NCI-H345 (cell line): ENCODE measurements at regions not wholly inside any gene's neighbourhood (a gene's known extent, or its start where the extent isn't known, plus 50 kb on each side); places are given as distances from the start of the nearest gene placed in this dataset.
"Not testable (repeated sequence)": the region's sequence is repeated elsewhere in the genome, so short reads cannot be mapped to it uniquely, and the experiment has no call there.

ENCODE experiments used
- DNase-seq: peaks from one replicate; lab custom pipeline; 2025; lab: John Stamatoyannopoulos, UW

DNA sequence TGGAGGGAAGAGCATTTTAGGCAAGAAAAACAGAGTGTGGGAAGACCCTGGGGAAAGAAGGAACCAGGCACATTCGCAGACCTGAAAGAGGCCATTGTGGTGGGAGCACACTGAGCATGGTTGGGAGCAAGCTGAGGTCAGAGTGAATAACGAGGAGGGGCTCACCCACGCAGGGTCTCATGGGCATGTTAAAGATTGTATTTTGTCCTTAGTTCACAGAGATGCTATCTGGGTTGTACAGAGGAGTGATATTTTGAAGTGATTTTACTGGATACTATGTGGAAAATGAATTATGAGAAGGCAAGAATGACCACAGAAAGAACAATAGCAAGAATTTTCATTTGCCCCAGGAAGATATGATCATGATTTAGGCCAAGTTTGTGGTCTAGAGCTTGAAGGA, 578.3 kb upstream of the NR5A2 start:
- no peak for DNase-seq

DNA sequence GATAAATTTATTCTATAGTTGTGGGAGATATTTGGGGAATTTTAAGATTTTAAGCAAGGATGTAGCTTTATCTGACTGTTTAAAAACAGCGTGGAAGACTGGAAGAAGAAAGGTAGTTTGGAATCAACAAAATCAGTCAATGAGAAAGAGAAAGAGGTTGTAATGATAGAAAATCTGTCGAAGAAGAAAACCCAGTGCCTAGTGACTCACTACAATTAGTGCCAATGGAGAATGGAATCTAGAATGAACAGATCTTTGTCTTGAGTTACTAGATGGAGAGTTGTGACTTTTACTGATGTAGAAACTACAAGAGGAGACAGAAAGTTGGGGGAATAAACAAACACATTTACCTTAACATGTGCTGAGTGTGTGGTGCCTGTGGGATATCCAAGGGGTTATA, 577.8 kb upstream of the NR5A2 start:
- DNase-seq, result no peak

DNA sequence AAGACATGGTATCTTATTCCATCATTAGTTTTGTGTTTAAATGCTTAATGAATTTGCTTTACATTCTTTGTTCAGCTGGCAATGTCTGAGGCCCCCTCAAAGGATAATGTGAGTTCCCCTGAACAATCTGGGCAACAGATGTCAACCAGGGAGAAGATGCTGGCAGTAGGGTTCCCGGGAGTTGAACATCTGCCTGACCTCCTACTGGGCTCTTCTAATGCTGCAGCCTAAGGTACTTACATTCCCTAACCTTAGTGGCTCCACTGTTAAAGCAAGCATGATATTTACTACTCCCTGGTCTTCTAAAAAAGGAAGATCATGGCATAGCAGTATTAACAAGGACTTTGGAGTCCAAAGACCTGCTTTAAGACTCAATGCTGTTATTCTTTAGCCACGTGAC, 574.9 kb upstream of the NR5A2 start:
- DNase-seq, result no peak

DNA sequence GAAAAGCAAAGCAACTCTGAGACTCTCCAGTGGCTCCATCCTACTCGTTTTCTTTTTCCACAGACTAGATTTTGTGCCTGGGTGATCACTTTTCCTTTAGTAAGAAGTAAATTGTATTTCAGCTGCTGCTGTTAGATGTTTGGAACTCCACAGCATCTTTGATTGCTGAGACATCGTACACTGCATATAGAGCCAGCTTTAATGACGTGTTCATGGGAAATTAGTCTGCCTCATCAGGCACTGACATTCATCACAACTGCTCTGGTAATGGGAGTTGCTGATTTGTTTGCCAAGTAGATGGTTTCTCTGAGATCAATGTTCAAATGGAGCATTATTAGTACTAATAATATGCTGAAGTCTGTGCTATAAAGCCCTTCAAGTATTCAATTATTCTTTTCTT, 573.8 kb upstream of the NR5A2 start:
- DNase-seq, result no peak

DNA sequence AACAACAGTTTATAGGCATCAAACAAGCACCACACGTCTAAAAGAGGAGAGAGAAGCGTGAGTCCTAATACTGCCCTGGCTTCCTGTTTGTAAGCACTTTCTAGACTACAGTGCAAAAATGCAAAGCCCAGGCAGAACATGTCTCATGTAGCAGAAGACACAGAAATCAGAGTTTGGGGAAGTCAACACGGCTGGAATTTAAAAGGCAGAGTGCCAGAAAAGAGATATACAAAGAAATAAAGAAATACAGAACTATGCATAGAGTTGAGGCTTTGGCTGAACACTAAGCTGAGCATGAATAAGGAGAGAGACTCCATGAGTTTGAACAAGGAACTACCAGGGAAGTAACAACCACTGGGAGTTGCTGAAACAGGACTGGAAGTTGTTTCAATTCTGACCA, 566.6 kb upstream of the NR5A2 start:
- DNase-seq, result no peak

DNA sequence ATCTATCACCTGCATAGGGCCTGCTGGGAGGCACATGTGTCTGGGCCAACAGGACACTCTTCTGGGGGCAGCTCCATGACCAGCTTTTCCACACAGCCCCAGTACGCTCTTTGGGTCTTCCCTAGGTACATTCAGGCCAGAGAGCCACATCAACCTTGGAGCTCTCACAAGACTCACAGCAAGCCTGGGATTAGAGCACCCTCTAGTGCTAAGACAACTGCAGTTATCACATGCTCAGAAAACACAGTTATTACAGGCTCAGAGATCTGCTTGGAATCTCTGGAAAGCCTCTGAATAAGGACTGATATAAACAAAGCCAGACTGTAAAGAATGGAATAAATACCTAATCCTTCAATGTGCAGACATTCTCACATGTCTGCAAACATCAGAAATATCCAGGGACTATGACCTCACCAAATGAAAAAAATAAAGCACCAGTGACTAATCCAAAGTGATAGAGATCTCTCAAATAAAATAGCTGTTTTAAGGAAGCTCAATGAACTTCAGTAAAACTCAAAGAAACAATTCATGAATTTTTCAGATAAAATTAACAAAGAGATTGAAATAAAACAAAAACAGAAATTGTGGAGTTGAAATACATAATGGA, 563.9 kb upstream of the NR5A2 start:
- peak; percentile 31 for DNase-seq

DNA sequence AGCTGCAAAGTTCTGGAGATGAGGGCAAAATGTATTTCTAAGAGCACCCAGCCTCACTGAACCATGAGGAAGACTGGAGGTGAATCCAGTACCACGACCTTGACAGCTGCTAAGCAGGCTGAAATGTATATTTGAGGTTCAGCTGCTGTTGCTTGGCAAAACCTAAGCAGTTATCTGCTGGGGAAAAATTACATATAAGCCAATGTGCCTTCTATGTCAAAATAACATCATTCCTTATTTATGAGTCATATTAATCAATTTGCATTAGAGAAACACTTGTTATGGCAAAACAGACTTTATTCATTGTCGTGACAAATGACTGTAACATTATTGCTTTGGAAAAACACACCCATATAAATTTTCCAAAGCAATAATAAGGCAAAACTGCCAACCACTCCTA, 560.5 kb upstream of the NR5A2 start:
- DNase-seq, result no peak

DNA sequence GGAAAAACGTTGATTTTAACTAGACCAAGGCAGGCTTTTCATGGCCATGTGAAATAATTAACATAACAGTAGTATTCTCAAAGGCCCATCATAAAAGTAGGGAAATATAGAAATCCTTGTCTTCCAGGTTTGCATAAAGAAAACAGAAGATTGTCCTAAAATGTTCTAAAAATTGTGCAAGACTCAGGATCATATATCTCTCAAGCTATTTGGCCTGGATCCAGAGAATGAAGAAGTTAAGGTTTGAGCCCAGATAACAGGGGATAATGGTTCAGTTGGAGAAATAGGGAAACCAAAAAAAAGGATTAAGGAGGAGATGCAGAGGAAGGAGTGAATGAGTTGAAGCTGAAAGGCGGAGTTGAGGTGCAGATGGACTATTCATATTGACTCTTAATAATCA, 555.5 kb upstream of the NR5A2 start:
- no peak for DNase-seq

DNA sequence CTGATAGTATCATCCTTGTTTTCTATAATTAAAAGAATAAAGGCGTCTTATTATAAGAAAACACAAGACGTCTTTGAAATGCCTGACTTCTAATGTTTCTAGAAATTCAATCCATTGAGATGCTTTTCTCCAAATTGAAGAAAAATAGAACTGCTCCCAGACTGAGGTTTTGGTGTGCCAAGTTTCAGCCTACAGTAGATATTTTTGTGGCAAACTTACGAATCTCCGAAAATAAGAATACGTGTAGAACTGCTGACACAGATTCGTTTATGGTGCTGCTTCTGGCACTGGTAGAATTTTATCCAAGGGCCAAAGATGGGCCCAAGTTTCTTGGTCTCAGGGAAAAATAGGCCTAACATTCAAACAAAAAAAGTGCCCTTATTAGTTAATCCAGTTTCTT, 554.5 kb upstream of the NR5A2 start:
- DNase-seq, result no peak

DNA sequence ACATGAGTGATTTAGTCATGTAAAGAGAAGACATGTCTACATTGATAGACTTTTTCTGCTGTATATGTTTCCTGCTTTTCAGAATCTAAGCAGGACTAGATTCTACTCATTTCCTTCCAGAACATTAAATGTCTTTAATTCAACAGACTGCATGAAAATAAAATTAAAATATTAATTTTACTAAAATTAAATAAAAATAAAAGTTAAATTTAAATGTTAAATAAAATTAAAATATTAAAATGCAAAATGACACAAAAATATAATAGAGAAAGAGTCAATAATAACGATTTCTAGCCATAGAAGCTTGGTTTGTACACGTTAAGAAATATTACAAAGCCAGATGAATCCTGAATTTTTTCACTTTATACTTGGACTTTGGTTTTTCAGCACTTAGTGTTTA, 552.8 kb upstream of the NR5A2 start:
- DNase-seq, result no peak

DNA sequence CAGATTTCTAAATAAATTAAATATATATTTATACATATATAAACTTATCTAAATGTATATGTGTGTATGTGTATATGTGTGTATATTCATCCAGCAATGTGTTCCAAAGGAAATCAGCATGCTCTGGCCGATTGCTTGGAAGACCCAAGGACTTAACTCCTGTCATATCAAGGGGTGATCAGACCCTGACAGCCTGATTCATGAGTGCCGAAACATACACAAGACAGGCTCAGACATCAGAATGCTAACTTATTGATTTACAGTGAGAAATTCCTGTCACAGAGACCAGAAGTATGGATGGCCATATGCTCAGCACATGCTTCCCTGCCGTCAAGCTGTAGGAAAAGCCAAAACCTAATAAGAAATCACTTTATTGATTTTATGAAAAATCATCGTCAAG, 545.1 kb upstream of the NR5A2 start:
- no peak for DNase-seq

DNA sequence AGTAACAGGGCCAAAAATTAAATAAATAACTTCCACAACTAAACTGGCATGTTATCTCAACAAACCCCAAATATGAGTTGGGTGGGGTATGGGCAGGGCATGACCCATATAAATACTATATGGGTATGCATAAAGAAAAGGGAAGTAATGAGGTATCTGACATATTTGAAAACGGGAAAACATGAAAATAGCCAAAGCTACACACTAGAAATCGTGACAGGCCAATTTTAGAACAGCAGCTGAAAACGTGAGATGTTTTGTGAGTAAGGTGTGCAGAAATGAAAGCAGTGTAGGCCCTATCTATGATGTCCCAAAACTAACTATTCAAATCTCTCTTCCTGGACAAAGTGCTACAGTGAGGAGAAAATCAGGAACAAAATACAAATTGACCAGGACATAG, 537.9 kb upstream of the NR5A2 start:
- DNase-seq, result no peak

DNA sequence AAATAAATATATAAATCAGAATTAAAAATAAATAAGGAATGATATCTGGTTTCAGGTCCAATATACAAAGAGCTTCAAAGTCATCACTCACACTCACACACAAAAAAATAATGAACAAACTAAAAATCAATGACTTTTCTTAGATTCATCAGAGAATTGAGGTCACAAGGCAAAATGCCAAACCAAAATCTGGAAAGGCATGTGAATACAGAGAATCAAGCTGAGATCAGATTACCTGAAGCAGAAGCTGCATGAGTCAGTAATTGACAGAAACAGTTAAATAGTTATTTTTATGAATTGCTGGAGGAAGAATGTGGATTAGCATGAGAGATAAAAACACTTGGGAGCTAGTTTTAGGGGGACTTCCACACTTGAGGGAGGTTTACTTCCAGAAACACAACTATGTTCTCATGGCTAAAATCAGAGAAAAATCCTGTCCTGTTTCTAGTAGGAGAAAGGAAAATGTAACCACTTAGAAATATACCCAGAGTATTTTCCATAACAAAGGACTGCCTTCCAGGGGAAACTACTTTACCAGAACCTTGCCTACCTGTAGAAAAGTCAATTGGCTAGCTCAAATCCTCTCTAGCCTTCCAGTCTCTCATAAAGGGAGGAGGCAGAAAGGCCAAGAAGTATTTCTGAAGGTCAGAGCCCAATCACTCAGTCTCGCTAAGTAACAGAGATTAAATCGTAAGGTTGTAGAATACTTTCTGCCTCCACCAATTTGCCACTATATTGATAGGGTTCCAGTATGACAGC, 536.6 kb upstream of the NR5A2 start:
- no peak for DNase-seq

DNA sequence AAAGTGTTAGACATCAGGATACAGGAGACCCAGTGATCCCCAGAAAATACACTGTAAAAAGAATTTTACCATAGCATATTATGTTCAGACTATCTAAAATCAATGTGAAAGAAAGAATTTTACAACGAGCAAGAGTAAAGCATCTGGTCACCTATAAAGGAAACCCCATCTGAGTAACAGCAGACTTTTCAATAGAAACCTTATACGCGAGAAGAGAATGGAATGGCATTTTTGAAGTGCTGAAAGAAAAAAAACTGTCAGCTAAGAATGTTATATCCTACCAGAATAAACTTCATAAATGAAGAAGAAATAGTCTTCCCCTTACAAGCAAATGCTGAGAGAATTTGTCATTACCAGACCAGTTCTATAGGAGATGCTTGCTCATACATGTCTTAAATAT, 532.1 kb upstream of the NR5A2 start:
- DNase-seq, result no peak

DNA sequence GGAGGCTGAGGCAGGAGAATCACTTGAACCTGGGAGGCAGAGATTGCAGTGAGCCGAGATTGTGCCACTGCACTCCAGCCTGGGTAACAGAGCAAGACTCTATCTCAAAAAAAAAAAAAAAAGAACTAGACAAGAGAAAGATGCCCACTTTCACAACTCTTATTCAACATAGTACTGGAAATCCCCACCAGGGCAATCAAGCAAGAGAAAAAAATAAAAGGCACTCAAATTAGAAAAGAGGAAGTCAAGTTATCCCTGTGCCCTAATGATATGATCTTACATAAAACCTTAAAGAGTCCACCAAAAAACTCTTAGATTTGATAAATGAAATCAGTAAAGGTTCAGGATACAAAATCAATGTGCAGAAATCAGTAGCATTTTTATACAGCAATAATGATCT, 528.7 kb upstream of the NR5A2 start:
- DNase-seq, result not testable (repeated sequence)

DNA sequence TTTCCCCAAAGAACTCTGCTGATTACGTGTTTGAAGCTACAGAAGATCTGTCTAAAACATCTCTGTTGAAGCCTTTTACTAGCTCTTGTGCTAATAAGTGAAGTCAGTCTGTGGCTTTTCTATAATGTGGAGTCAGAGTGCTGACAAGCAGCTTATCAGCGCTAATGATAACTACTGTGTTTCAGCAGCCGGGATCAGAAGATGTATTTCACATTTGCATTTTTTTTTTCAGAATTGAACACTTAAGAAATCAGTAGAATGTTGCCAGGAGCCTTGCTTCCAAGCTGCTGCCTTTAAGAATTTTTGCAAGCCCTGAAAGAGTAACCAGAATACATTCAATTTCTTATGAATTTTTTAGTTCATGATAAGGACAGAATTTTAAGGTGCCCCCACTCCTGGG, 519.4 kb upstream of the NR5A2 start:
- DNase-seq, result no peak

DNA sequence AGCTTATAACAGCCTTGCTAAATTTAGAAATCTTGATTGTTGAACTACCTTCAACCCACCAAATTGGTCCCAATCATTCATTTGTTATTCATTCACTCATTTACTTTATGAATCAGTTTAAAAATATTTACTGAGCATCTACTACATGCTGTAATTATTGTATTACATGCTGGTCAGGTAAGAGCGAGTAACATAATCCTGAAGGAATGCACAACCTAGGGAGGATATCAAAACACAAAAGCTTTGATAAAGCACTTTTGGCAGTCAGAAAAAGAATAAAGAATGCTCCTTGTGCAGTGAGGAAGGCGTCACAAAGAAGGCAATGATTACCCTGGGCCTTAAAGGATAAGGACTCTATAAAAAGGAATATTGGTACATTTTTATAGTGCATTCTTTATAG, 518.9 kb upstream of the NR5A2 start:
- no peak for DNase-seq

DNA sequence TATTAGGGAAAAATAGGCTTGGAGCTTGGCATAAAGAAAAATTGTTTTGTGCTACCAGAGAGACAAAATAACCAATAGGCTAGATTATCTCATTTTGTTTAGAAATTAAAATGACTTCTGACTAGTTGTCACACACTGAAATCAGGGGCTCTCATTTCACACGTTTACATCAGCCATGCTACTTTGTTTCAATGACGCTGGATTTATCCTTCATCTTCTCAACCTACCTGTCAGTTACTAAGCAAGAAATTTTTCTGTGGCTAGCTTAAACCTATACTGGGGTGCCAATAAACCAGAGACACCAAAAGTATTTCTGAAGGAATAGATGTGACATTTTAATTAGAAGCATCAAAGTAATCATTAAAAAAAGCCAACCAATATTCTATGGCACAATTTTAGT, 518.1 kb upstream of the NR5A2 start:
- DNase-seq, result no peak

DNA sequence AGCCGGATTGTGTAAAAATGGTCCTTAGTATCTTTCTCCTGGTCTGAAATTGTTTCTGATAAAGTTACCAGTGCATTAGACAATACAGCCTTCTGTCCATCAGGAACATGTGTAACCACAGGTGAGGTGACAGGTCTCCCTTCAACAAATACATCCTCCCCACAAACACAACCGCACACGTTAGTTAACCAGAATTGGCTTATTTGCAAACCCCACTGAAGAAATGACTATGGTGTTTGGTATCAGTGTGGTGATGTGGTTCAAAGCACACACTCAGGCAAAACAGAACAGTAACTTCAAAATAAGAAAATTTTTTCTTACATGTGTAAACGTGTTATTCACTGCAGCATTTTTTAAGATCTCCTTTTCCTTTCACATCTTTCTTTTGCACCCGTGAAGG, 517.2 kb upstream of the NR5A2 start:
- no peak for DNase-seq

DNA sequence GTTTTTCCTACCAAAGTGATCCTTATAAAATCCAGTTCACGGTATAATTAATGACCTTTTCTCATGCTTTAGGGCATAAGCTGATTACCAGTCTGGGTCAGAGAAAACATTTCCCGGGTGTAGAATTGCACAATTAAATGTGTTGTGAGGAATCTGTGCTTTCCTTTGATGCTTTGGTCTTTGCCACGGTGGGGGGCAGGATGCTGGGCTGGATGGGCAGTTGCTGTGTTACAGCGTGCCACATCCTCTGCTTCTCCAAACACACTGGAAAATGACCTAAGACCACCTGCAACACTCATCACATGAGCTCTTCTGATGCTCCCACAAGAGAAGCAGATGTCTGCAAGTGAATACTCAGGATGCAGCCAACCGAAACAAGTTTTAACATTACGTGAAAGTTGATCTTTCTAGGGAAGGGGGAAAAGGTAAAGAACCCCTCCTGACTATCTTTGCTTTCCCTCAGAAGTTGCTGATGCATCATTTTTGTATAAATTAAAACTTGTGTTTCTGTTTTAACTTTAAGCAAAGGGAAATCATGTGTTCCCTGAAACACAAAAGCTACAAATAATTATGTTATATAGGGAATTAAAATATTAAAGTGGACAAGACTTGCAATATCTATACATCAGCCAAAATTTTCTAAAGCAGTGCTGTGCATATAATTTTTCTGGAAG, 515.3 kb upstream of the NR5A2 start:
- DNase-seq, result peak; percentile 47

DNA sequence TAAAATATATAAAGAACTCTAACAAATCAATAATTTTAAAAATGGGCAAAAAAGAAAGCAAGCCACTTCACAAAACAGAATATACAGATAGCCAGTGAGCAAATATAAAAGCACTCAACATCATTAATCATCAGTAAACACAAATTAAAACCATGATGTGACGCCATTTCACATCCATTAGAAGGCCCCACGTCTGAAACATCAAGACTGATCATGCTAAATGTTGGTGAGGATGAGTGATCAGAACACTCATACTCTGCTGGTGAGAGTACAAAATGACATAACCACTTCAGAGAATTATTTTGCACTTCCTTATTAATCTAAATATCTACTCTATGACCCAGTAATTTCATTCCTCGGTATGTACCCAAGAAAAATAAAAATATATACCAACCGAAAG, 512.2 kb upstream of the NR5A2 start:
- no peak for DNase-seq

DNA sequence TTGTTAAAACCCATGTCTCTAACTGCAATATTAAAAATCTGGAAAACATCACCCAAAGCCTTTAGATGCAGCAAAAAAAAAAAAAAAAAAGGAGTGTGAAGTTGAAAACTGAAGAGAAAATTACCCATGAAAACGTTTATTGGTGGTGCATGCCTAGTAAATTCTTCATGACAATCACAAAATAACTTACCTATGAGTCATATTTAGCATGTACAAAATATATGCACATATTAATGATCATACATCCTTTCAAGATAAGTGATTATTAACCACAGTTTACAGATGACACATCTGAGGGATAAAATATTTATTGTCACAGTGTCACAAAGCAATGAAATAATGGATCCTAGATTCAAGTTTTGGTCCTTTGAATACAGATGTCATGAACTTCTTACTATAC, 505.2 kb upstream of the NR5A2 start:
- DNase-seq, result no peak

DNA sequence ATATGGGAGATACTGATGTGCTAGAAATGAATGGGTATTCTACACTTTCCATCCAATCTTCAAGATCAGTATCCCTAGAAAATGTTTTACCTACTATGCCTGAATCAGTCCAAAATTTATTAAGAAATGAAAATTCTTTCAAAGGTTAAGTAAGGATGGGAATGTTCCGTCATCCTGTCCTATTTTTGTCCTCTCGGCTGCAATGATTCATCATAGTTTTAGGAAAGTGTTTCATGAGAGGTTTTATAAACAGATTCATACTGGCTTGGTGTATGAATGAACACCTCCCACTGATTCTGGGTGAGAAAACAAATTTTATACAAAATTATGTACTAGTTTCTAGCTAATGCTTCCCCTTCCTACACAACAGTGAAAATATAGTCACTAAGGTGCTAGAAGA, 504.6 kb upstream of the NR5A2 start:
- DNase-seq, result no peak

DNA sequence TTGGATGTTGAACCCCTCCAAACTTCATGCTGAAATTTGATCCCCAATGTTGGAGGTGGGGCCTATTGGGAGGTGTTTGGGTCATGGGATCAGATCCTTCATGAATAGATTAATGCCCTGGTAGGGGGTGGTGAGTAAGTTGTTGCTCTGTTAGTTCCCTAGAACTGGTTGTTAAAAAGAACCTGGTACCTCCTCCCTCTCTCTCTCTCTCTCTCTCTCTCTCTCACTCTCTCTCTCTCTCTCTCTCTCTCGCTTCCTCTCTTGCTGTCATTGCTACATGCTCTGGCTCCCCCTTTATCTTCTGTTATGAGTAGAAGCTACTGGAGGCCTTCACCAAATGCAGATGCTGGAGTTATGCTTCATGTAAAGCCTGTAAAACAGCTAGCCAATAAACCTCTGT, 498.2 kb upstream of the NR5A2 start:
- no peak for DNase-seq
